Peyer's patch (tissue), 4 donors: ENCODE measurements at regions not wholly inside any gene's neighbourhood (a gene's known extent, or its start where the extent isn't known, plus 50 kb on each side); places are given as distances from the start of the nearest gene placed in this dataset.
"Not testable (repeated sequence)": the region's sequence is repeated elsewhere in the genome, so short reads cannot be mapped to it uniquely, and the experiment has no call there.

Experiments
- DNase-seq, 3 donors: peaks; one replicate each; pipeline ENCODE4 v3.0.0-alpha.2; 2017 to 2019
- H3K27ac ChIP-seq, 4 donors: fragments of 200-600 bp; sonication (generic); one replicate each; pipeline ENCODE4 v1.5.1; 2016 to 2019
- H3K27me3 ChIP-seq, 2 donors: fragments of 200-600 bp; sonication (generic); one replicate each; pipeline ENCODE4 v1.5.1; 2019
- H3K36me3 ChIP-seq, 3 donors: fragments of 200-600 bp; sonication (generic); one replicate each; pipeline ENCODE4 v1.5.1; 2016 to 2019
- H3K4me1 ChIP-seq, 4 donors: fragments of 200-600 bp; sonication (generic); one replicate each; pipeline ENCODE4 v1.5.1; 2016 to 2019
- H3K4me3 ChIP-seq, 4 donors: fragments of 200-600 bp; sonication (generic); 1 replicate in 3 of 4; 2 replicates in 1 of 4; pipeline ENCODE4 v1.5.1; 2016 to 2019; ENCODE audit warnings: mild to moderate bottlenecking in 1 of 4
- H3K9me3 ChIP-seq, 4 donors: fragments of 200-600 bp; sonication (generic); one replicate each; pipeline ENCODE4 v1.5.1; 2016 to 2019; ENCODE audit warnings: mild to moderate bottlenecking in 1 of 4
- POLR2A ChIP-seq, 2 donors: fragments of 450-650 bp; IDR thresholded peaks; one replicate each; pipeline ENCODE4 v1.5.1; 2017; ENCODE audit warnings: antibody characterized with exemption in 2 of 2, mild to moderate bottlenecking in 2 of 2, moderate library complexity in 2 of 2
- TF ChIP-seq, protein P1 (sequence below), 6 experiments: fragments of 450-650 bp in 4 of 6; fragments of 200-600 bp in 2 of 6; sonication (generic) in 1 of 6; IDR thresholded peaks; one replicate each; pipeline ENCODE4 v1.5.1; 2017 to 2019; ENCODE audit warnings: antibody characterized with exemption in 6 of 6, mild to moderate bottlenecking in 3 of 6, moderate library complexity in 1 of 6

DNA sequence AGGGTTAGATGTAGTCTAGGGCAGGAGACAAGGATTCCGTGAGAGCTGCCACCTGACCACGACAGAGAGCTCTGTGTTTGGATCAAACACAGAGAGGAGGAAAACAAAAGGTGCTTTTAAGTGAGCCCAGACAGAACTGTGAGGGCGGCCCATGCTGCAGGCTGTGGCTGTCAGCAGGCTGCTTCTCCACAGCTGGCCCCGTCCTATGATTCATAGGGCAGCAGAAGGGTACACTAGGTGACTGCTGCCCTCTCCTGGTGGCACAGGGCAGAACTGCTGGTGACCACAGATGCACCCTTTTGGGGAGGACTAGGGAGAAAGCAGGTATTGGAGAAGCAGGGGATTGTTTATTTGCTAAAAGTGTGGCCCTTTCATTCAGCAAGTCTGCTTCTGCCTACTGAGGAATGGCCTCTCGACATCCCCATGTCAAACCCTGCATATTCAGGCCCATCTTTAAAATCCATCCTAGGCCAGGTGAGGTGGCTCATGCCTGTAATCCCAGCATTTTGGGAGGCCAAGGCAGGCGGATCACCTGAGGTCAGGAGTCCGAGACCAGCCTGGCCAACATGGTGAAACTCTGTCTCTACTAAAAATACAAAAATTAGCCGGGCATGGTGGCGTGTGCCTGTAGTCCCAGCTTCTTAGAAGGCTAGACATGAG, 234.4 kb upstream of the FRG2C start:
- H3K27ac ChIP-seq, H3K4me3 ChIP-seq, H3K27me3 ChIP-seq, H3K9me3 ChIP-seq, H3K4me1 ChIP-seq: not testable (repeated sequence)
- DNase-seq, result peak; percentile 57 to 87 (median 78)
- TF ChIP-seq, protein P1, sequence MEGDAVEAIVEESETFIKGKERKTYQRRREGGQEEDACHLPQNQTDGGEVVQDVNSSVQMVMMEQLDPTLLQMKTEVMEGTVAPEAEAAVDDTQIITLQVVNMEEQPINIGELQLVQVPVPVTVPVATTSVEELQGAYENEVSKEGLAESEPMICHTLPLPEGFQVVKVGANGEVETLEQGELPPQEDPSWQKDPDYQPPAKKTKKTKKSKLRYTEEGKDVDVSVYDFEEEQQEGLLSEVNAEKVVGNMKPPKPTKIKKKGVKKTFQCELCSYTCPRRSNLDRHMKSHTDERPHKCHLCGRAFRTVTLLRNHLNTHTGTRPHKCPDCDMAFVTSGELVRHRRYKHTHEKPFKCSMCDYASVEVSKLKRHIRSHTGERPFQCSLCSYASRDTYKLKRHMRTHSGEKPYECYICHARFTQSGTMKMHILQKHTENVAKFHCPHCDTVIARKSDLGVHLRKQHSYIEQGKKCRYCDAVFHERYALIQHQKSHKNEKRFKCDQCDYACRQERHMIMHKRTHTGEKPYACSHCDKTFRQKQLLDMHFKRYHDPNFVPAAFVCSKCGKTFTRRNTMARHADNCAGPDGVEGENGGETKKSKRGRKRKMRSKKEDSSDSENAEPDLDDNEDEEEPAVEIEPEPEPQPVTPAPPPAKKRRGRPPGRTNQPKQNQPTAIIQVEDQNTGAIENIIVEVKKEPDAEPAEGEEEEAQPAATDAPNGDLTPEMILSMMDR (IDR thresholded peaks at IDR 0.05), result peak; percentile 35 to 88 (median 77)
- H3K36me3 ChIP-seq, result peaks cover 0 to 28% (median 0%) of the 10 kb centered on the region in 3 donors

- H3K4me3 ChIP-seq, H3K4me1 ChIP-seq, H3K27ac ChIP-seq, H3K27me3 ChIP-seq, H3K9me3 ChIP-seq, DNase-seq: not testable (repeated sequence)
- peaks cover 0 to 26% (median 0%) of the 10 kb centered on the region in 3 donors for H3K36me3 ChIP-seq
Observed at GRCh38 chr3:75430406-75430805, 233.7 kb upstream of the FRG2C start.

GRCh38 chr3:75431120-75431519, 233.0 kb upstream of the FRG2C start:
- not testable (repeated sequence) for H3K27me3 ChIP-seq, H3K9me3 ChIP-seq, H3K4me3 ChIP-seq, DNase-seq, H3K27ac ChIP-seq
- Histone ChIP-seq H3K4me1 (peaks cover 0 to 11% (median 0%) of the 10 kb centered on the region in 4 donors), H3K36me3 (peaks cover 0 to 18% (median 0%) of the 10 kb centered on the region in 3 donors)

DNA sequence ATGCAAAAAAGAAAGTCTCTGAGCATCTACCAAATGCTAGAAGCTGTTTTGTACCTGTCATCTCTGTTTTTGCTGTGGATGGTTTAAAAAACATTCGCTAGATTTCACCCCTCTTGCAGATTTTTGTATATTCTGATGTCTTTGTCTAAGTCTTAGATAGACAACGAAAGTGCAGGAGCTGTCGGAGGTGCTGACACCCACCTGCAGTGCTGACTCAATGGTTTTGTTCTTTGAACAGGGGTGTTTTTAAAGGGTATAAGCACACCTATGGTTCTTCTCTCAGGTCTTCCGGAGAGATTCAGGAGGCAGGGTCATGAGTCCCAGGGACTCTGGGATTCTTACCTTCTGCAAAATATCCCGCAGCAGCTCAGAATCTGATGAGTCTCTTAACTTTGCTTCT, 231.7 kb upstream of the FRG2C start:
- H3K9me3 ChIP-seq, H3K27ac ChIP-seq, H3K4me3 ChIP-seq, H3K36me3 ChIP-seq, DNase-seq, H3K27me3 ChIP-seq: not testable (repeated sequence)
- peaks cover 0 to 14% (median 0%) of the 10 kb centered on the region in 4 donors for H3K4me1 ChIP-seq

GRCh38 chr3:75432885-75433284, 231.2 kb upstream of the FRG2C start:
- Histone ChIP-seq H3K27ac (peak overlapping the region in 2 of 4 donors; percentile 35 to 46), H3K4me1 (peaks cover 0 to 14% (median 0%) of the 10 kb centered on the region in 4 donors)
- not testable (repeated sequence) for H3K27me3 ChIP-seq, H3K9me3 ChIP-seq, H3K4me3 ChIP-seq, H3K36me3 ChIP-seq
- peak in 2 of 3 donors; percentile 54 to 68 for DNase-seq

DNA sequence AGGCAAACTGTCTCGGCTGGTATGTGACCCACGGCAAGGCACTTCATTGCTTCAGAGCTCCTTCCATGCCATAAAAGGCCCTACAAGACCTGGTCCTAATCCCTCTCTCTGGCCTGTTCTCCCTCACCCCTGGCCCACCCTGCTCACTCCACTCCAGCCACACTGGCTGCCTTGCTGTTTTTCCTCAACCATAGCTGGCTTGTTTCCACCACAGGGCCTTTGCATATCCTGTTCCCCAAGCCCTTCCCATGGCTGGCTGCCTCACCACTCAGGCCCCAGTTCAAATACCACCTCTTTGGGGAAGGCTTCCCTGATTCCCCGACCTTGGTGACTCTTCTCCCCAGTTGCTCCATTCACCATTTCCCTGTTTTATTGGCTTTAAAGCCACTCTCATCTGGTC, 230.8 kb upstream of the FRG2C start:
- peak overlapping the region in 2 of 4 donors; percentile 35 to 46 for H3K27ac ChIP-seq
- H3K4me3 ChIP-seq, H3K9me3 ChIP-seq, H3K36me3 ChIP-seq, DNase-seq, H3K27me3 ChIP-seq: not testable (repeated sequence)
- H3K4me1 ChIP-seq, result peaks cover 0 to 14% (median 0%) of the 10 kb centered on the region in 4 donors

DNA sequence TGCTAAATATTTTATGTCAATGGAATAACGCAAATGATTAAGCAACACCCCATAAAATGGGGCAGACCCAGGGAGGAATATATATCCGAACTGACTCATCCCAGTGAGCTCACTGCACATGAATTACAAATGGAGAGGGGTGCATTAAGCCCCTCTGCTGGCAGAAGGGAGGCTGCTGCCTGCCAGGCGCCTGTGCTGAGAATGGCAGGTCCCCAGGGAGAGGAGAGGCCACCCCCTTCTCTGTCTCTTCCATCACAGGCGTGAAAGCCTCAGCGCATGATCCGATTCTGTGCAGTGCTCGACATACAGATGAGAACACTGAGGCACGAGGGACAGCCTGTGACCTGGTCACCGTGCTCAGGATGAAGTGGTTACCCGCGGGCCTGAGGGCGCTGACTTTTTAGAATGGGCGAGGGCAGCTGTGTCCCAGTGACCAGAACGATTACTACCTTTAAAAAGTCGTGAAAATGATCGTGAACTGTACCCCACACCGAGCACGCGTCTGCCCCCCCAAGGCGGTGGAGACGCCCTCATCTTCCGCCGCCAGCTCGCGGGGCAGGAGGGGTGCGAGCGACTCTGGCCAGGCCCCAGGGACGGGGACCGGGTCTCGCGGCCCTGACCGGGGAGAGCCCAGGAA, 229.7 kb upstream of the FRG2C start:
- not testable (repeated sequence) for H3K27me3 ChIP-seq, H3K9me3 ChIP-seq
- H3K27ac ChIP-seq, result peak overlapping the region; percentile 87 to 94 (median 92)

DNA sequence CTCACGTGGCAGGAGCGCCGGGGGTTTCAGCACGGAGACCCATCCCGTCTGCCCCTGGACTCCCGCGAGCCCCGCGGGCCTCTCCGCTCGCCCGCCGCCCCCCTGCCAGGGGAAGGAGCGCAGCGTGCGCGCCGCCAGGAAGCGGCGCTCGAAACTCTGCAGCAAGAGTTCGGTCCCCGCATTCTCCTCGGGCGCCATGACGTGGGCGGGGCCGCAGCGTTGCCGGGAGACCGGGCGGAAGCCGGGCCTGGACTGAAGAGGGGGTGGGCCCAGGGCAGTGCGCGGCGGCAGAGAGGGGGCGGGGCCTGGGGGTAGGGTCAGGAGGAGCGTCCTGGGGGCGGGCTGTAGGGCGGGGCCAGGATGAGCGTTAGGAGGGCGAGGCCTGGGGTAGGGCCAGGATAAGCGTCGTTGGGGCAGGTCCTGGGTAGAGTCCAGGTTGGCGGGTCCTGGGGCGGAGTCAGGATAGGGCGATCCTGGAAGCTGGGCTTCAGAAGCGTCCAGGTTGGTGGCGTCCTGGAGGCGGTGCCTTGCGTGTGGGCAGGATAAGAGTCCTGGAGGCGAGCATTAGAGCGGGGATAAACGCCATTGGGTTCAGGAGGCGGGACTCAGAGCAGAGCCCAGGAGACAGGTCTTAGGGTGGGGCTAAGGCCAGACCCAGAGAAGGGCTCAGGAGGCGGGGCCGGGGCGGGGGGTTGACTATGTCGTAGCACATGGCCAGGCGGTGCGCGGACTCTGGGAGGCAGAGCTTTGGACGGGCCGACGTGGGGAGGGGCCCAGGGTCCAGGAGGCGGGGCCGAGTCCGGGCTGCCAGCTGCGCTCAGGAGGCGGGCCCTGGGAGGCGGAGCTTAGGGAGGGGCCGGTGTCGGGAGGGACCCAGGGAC, 229.0 kb upstream of the FRG2C start:
- Histone ChIP-seq H3K4me1 (peaks cover 0 to 14% (median 0%) of the 10 kb centered on the region in 4 donors), H3K27ac (peak overlapping the region; percentile 87 to 94 (median 92)), H3K4me3 (peak overlapping the region; percentile 84 to 94 (median 84))
- TF ChIP-seq, protein P1 (IDR thresholded peaks at IDR 0.05), result peak in 1 of 6 experiments; percentile 17
- peak in 1 of 2 donors; percentile 26 for TF ChIP-seq POLR2A (IDR thresholded peaks at IDR 0.05)
- not testable (repeated sequence) for H3K9me3 ChIP-seq, H3K27me3 ChIP-seq, H3K36me3 ChIP-seq
- DNase-seq, result peak; percentile 99

More for the DNA sequence above, 229.7 kb upstream of the FRG2C start:
- peak; percentile 31 to 57 (median 50) for DNase-seq
- Histone ChIP-seq H3K4me3 (peak overlapping the region; percentile 84 to 94 (median 84)), H3K4me1 (peaks cover 0 to 14% (median 0%) of the 10 kb centered on the region in 4 donors)
- not testable (repeated sequence) for H3K36me3 ChIP-seq

- H3K9me3 ChIP-seq, H3K36me3 ChIP-seq, H3K27me3 ChIP-seq: not testable (repeated sequence)
- DNase-seq, result peak in 1 of 3 donors; percentile 85
- Histone ChIP-seq H3K4me3 (peak overlapping the region; percentile 84 to 94 (median 84)), H3K4me1 (peaks cover 0 to 14% (median 0%) of the 10 kb centered on the region in 4 donors), H3K27ac (peak overlapping the region; percentile 87 to 94 (median 92))
Observed at GRCh38 chr3:75435794-75436400, 228.2 kb upstream of the FRG2C start.

DNA sequence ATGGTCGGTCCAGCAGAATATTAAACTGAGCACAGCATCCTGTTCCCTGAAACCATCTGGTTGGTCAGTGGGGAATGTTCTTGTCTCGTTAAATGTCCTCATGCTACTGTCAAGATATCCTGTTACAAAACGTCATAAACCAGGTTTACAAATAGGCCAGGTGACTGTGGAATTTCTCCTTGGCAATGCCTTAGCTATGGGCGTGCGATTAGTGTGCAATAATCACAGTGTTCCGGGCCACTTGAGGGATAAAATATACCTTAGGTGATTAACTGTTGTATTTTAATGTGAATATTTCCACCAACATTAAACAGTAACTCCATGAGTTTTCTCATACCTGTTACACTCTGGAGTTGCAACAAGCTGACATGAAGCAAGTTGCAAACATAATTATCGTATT, 223.1 kb upstream of the FRG2C start:
- not testable (repeated sequence) for H3K4me1 ChIP-seq, H3K27me3 ChIP-seq, H3K9me3 ChIP-seq, H3K4me3 ChIP-seq, H3K36me3 ChIP-seq, H3K27ac ChIP-seq, DNase-seq

- H3K9me3 ChIP-seq, H3K36me3 ChIP-seq, H3K4me3 ChIP-seq, H3K27me3 ChIP-seq, H3K27ac ChIP-seq, DNase-seq, H3K4me1 ChIP-seq: not testable (repeated sequence)
Observed at GRCh38 chr3:75444634-75445033, 219.5 kb upstream of the FRG2C start.

DNA sequence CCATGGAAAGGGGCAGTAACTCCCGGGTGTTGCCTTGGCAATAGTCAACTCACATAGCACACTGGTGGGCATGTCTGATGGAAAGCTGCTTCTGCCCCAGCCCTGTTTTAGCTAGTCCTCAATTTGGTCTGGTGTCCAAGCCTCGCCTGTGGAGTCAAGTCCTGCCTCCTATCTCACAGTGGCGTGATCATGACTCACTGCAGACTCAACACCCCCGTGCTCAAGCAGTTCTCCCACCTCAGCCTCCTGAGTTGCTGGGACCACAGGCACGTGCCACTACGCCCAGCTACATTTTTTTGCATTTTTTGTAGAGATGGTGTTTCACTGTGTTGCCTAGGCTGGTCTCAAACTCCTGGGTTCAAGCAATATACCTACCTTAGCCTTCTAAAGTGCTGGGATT, 218.9 kb upstream of the FRG2C start:
- not testable (repeated sequence) for DNase-seq, H3K27ac ChIP-seq, H3K36me3 ChIP-seq, H3K4me3 ChIP-seq, H3K27me3 ChIP-seq, H3K9me3 ChIP-seq, H3K4me1 ChIP-seq
